Stimulated activated CD4-positive, alpha-beta T cell treated with anti-CD3 and anti-CD28 coated beads, TNF-alpha, amount 100 ng/mL, for 4 hours (primary cell): ENCODE measurements at regions not wholly inside any gene's neighbourhood (a gene's known extent, or its start where the extent isn't known, plus 50 kb on each side); places are given as distances from the start of the nearest gene placed in this dataset.

Experiments used
- DNase-seq, 3 experiments: peaks; one replicate each; pipeline ENCODE4 v3.0.0-alpha.2; 2020; ENCODE audit warnings: low read depth in 3 of 3

DNA sequence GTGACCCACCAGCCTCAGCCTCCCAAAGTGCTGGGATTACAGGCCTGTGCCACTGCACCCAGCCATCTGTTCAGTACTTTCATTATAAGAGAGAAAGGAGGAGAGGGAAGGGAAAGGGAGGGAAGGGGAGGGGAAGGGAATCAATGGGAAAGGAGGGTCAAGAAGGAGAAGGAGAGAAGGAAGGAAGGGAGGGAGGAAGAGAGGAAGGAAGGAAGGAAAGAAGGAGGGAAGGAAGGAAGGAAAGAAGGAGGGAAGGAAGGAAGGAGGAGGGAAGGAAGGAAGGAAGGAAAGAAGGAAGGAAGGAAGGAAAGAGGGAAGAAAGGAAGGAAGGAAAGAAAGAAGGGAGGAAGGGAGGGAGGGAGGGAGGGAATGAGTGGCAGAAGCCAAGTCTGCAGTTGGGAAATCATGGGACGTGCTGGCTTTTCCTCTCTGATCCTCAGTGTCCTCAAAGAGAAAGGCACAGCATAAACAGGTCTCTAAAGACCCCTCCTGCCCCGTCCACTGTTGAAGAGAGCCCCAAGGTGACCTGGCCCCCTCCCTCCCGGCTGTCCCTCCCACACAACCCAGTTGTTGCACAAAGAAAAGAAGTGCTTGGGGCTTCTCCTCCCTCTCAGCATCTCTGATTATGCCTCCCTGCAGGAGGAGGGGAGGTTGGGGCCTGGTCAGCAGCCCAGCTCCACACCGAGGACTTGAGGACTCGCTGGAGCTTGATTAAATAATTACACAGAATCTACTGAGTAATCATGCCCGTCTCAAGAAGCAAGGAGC lies 69.1 kb upstream of the TOP1 start:
- DNase-seq: no peak

DNA sequence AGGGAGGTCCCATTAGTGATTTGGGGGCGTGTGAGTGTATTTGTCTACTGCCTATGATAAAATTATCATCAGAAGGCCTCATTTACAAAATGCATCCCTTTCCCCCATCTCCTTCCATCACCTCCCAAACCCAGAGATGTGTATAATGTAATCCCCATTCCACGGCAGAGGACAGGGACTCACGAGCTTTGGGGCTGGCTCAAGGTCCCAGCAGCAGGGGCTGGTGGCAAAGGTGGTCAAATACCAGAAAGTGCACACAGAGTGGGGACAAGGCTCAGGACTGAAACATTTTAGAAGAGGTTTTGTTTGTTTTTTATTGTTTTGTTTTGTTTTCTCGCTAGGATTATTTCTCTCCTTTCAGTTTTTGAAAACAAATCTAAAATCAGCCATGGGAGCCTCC lies 68.5 kb upstream of the TOP1 start:
- DNase-seq: no peak

DNA sequence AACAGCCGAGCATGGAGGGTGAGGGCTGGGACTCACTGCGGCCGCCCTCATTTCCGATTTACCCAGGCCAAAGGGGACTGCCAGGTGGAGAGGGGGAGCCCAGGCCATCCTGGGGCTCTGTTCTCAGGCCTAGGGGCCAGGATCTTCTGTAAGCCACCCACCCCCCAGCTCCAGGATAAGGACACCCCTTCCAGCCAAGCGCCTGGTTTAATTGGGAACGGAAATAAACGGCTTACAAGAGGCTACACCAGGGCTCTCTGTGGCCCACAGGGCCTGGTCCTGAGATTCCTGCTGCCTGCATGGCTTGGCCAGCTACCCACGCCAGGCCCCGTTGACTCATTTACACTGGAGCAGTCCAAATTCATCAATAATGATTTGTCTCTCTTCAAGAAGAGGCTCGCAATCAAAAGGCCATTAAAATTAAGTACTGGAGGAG lies 68.1 kb upstream of the TOP1 start:
- no peak for DNase-seq

DNA sequence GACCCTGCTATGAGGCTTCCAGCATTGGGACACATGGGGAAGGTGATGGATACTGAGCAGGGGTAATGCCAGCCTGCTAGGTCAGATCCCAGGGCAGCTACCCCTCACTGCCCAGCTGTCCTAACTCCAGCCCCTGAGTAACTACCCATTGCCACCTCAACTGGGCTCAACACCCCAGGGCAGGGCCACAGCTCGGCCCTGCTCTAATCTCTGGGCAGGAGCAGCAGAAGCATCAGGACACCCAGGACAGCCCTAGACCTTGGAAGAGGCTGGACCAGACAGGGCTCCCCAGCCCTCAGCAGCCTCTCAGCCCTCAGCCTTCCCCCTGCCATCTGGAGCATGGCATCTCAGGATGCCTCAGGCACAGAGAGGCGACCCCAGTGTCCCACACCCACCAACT lies 67.4 kb upstream of the TOP1 start:
- DNase-seq: no peak

DNA sequence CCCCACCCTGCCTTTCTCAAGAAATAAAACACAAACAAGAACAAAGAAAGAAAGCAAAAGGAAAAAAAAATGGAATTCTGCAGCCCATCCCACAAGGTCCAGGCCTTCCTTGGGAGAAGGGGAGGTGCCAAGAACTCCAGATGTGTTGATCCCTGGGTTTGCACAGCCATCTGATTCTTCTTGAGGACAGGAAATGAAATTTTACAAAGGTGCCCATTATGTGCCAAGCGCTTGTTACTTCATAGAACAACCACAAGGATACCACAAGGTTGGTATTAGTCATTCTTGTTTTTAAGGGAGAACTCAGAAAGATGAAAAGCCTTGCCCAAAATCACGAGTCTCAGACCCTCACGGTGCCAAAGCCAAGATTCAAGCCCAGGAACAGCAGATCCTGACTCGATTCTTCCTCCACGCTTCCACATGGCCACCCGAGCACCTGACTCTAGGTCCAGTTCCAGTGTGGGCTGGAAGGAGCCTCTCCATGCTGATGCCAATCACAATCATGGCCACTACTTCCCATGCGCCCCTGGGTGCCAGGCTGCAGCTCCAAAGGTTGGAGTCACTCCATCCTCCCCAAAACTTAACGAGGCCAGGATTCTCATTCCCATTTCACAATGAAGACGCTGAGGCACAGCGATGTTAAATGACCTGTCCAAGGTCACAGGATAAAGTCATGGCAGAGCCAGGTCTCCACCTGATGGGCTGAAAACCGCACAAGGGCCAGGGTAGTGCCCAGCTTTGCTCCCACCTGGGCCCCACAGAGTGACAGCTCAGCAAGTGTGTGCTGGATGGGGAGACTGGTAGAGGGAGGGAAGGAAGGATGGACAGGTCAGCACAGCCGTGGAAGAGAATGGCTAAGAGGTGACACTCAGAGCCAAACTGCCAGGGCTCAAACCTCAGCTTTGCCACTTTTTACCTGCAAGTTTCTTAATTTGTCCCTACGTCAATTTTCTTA lies 66.7 kb upstream of the TOP1 start:
- no peak for DNase-seq

DNA sequence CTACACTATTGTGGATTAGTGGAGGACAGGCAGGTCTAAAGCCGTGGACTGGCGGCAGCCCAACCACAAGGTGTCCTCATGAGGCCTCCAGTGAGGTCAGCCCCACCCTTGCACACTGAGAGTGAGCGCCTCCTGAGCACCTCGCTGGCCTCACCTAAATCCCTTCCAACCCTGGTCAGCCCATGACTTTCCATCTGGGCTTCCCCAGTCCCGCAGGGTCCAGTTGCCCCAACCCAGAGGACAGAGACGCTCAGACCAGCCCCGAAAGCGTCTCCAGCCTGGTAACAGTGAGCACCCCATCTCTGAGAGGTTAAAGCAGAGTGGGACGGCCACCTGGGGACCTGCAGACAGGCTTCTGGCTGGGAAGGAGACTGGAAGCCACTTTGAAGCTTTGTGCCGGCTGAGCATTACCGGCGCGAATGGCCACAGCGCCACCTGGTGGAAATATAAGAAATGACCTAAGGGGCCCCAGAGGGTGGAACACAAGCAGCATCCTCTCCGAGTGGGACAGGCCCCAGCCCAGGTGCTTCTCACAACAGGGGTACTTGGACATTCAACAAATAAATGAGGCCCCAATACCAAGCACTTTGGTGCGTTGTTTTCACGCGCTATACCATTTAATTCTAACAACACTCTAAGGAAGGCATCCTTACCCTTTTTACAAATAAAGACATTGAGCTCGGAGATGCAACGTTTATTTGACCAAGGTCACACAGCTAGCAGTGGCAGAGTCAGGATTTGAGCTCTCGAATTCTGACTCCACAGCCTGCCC lies 65.7 kb upstream of the TOP1 start:
- peak; percentile 48 to 52 (median 52) for DNase-seq

DNA sequence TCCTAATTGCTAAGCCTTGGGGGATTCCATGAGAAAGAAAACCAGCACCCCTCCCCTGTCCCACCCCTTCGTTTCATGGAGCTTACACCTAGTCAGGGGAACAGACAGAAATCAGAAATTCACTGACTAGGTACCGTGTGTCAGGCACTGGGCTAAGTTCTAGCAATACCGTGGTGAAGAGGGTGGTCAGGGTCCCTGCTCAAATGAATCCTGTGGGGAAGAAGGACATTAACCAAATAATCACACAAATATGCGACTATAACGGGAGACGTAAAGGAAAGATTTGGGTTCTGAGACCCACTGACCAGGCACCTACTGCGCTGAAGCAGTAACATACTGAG lies 65.1 kb upstream of the TOP1 start:
- no peak for DNase-seq

DNA sequence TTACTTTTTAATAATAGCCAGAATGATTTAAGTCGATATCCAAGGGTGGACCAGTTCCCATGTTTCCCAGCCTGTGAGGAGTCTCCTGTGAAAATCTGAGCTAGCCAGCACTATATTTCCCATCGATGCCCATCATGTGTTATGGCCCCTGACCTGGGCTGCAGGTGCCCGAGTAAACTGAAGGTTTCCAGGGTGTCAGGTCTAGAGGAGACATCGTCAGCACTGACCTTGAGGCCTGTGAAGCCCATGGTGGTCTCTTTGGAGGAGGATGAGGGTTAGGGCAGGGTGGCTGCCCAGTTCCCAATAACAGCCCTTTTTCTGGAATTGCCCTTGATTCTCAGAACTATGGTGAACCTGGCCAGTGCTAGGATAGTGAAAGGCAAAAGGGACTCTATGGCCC lies 63.0 kb upstream of the TOP1 start:
- DNase-seq: no peak

DNA sequence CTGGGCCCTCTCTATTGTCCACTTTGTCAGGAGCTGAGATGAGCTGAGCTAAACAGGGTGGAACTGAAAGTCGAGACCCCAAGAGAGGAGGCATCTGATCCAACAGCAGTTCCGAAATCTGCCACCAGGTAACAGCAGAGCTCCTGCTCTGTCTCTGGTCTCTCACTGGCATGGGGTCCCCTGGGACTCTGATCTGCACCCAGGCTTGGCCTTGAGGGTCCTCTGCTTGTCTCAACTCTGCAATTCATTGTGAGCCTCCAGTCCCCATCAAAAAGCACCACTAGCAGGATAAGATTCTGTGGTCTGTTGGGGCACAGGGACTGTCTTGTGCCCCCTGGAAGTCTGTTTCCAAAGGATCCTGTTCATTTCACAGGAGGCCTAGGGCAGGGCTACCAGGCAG lies 62.5 kb upstream of the TOP1 start:
- DNase-seq: no peak

DNA sequence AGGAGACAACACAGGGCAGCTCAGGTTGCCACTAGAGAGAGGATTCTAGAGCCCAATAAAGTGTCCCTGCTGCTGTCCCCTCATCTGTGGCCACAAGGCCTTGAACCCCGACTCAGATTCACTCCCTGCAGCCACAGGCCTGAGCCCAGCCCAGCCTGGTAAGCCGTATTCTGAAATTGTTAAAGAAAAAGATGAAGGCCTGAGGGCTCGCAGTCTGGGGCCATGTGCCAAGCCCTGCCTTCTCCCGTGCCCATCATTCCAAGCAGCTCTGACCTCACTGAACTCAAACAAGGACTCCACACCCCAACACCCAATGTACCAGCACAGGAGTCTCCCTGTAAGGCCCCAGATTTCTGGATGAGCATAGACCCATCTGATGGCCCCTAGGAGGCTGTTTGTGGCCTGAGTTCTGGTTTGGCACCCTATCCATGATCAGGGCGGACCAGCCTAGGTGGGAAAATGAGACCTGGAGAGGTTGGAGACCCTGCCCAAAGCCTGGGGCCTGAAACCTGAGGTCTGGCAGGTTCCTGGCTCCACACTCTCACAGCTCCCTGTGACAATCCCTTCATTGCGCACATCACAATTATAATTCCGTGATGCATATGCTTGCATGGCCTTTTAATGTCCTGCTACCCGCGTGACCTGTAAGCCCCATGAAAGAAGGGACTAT lies 62.0 kb upstream of the TOP1 start:
- no peak for DNase-seq

DNA sequence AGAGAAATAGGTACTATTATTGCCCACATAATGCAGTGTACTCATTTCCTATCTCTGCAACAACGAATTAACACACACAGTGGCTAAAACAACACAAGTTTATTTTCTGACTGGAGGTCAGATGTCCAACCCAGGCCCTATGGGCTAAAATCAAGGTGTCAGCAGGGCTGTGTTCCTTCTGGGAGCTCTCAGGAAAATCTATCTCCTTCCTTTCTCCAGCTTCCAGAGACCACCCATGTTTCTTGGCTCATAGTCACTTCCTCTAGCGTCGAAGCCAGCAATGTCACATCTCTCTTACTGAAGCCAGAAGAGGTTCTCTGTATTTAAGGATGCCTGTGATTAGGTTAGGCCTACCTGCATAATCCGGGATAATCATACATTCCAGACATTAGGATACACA lies 60.9 kb upstream of the TOP1 start:
- DNase-seq: no peak

DNA sequence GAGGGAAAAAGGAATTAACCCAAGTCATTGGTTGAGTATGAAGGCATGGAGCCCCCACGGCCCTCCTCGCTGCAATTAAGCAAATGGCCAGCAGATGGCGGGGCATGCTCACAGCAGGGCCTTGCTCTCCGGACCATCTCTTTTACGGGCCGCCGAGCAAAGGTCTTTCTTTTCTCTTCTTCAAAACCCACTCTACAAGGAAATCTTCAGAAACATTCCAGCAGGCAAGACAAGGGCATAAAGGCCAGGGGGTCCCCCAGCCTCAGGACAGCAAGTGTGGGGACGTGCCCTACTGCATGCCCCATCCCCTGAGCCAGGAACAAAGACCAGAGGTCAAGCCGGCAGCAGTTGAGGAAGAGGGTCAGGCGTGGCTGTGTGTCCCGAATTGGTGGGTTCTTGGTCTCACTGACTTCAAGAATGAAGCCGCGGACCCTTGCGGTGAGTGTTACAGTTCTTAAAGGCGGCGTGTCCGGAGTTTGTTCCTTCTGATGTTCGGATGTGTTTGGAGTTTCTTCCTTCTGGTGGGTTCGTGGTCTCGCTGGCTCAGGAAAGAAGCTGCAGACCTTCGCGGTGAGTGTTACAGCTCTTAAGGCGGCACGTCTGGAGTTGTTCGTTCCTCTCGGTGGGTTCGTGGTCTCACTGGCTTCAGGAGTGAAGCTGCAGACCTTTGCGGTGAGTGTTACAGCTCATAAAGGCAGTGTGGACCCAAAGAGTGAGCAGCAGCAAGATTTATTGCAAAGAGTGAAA lies 59.6 kb upstream of the TOP1 start:
- DNase-seq: peak; percentile 78 to 81 (median 79)

DNA sequence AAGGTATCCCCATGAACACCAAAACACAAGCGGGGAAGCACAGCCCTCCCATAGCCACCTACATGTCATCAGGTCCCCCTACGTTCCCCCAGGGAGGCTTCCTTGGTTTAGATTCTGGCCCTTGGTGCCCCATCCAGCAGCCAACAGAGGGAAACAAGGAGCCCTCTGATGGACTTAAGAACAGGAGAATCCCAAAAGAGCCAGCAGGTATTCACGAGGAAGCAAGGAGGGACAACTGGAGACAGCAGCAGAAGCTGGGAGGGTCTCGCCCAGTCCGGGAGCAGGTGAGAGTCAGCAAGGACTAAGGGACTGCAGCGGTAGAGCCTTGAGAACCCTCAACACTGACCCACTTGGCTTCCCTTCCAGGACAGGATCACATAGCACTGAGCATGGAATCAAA lies 58.4 kb upstream of the TOP1 start:
- no peak for DNase-seq

DNA sequence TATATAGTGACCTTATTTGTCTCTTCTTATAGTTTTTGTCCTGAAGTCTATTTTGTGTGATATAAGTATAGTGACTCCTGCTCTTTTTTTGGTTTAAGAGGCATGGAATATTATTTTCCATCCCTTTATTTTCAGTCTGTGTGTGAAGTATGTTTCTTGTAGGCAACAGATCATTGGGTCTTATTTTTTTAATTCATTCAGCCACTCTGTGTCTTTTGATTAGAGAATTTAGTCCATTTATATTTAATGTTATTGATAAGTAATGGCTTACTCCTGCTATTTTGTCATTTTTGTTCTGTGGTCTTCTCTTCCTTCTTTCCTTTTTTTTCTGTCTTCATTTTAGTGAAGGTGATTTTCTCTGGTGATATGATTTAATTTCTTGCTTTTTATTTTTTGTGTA lies 51.4 kb upstream of the TOP1 start:
- DNase-seq: no peak

DNA sequence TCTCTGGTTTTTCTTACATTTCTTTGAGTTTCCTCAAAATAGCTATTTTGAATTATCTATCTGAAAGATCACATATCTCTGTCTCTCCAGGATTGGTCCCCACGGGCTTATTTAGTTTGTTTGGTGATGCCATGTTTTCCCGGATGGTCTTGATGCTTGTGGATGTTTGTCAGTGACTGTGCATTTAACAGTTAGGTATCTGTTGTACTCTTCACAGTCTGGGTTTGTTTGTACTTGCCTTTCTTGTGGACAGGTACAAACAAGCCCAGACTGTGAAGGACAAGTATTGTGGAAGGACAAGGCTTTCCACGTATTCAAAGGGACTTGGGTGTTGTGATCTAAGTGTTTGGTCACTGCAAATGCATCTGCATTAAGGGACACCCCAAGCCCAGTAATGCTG lies 49.9 kb upstream of the TOP1 start:
- DNase-seq: no peak
